ENCODE measurements at regions not wholly inside any gene's neighbourhood (a gene's known extent, or its start where the extent isn't known, plus 50 kb on each side); places are given as distances from the start of the nearest gene placed in this dataset.

DNA sequence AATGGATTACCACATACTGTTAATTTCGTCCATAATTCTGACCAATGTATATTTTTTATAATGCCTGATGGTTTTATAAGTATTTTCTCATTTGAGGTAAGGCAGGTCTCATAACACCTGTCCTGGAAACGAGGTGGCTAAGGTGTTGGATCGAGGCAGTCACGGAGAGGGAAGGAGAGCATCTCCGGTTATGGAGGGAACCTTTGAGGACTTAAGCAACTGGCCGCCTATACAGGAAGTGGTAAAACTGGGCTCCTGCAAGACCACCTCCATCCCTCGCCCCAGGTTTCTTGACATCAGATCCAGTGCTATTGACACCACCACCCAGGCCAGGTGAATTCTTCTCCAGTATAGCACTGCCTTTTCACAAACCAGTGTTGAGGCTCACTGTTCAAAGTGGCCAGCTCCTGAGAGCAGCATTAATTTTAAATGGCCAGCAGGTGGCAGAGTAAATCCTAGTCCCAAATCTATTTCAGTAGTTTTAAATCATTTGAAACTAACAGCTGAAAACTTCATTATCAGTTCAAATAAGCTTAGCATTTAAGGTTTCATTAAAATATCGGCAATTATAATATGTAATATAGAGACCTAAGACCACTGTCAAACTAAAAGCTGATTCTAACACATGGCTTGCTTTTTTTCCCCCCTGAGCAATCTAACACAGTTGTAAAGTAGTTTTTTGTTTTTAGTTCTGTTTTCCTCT, 100.8 kb downstream of the PPM1A start:
- peak; percentile 64 for DNase-seq

DNA sequence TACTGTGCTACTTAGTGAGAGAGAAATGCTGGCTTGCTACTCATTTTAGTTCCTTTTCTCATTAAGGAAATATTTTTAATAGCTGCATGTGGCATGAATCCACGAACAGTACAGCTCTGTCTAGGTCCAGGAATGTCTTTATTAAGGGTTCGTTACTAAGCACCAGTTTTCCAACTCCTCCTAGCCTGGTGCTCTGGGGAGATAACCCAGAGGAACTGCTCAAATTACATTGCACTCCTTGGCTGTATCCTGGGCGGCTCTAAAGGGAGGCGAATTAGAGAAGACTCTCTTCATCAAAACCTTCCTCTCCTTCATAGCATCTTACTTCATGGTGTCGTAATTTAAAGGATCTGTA, 101.3 kb downstream of the PPM1A start:
- no peak for DNase-seq

DNA sequence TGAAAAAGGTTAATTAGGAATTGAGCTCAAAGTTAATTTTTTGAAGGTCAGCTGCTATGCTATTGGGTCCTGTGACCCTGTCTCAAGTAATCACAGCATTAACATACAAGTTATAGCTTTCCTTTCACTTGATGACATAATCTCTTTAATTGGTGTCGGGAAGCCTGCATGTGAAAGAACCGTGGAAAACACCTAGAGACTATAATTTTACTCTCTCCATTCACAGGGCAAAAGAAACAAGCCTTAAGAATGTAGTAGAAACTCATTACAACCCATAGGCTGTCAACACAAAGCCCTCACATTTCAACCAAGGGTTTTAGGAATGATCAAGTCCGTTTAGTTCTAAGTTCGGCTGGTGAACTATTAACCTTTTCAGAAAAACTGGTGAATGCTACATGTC, 104.4 kb downstream of the PPM1A start:
- DNase-seq, result no peak

- no peak for DNase-seq
These were observed 106.7 kb downstream of the PPM1A start for GRCh38 chr14:60355768-60356167.

GRCh38 chr14:60356386-60356785, 107.4 kb downstream of the PPM1A start:
- DNase-seq, result no peak

DNA sequence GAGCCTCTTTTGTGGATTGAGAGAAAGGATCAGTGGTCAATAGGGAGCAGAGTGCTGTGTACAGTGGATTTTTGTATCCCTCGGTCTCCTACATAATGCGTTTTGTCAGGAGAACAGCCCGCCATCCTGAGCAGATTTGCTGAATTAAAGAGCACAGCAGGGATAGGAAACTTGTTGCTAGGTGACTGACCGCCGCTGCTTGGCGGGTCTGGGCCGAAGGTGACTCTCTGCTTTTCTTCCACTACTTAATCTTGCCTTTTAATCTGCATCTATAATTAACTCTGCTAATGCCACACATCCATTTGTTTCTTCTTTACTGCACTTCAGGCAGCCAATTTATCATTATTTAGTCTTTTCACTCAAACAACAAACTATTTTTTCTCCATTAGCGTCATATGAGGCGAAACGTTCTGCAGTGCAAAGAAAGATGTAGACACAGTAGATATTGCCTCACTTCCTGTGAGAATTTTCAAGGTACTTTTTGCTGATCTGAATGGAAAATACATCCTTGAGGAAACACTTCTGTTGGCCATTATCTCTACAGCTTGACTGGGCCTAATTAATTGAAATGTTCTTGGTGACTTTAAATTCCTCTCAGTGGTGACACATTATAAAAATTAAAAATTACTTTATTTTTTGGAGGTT, 108.0 kb downstream of the PPM1A start:
- DNase-seq, result peak; percentile 23

DNA sequence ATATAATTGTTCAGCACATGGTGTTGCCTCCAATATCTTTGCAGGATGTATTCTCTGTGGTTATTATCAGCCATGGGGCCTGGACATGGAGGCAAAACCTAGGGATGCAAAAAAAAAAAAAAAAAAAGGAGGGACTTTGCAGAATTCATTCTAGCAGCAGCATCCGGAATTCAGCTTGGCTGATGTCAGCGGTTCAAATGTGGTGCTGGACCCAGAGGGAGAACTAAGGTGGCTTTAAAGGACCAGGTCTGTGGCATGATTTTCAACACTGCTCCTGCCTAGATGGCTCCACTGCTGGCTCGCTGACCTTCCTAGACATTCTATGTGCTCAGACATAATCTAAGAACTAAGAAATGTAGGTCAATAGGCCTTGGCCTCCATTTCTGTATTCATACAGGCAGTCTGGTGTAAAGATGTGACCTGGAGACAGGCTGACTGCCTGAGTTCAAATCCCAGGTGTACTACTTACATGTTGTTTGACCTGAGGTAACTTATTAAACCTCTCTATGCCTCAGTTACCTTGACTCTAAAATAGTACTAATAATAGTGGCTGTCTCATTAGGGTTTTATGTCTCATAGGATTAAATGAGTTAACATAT, 108.6 kb downstream of the PPM1A start:
- no peak for DNase-seq

DNA sequence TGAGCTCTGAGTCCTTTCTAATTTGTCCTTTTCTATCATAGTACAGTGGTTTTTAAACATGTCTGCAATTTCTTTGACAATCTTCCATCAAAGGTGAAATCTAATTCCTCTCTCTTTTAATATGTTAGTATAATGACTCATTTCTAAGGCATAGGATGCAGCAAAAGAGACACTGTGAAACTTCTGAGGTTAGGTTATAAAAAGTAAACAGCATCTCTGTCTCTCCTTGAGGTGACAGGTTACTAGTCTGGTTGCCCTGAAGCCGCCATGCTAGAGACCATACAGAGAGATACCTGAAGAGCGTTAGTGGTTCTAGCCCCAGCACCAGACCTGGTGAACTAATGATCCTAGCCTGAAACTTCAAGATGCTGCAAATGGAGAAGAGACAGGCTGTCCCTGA, 114.3 kb downstream of the PPM1A start:
- no peak for DNase-seq

DNA sequence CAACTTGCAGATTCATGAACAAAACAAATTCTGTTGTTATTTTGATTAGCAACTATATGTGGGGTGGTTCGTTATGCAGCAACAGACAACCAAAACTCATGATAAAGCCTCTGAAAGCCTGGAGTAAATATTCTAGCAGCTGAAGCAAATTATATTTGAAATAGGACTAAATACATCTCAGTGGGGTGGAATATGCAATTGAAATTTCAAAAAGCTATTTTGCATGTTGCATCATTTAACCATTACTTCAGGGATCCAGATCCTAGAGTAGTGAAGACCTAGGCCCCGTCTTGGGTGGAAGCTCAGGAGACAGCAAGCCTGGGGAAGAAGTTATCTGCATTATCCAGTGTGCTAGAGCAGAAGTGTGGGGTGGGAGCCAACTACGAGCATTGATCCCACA, 114.7 kb downstream of the PPM1A start:
- DNase-seq, result no peak

GRCh38 chr14:60381909-60382308, 104.0 kb downstream of the C14orf39 start:
- no peak for DNase-seq

All from NCI-H1436 (cell line).